ENCODE measurements at regions not wholly inside any gene's neighbourhood (a gene's known extent, or its start where the extent isn't known, plus 50 kb on each side); places are given as distances from the start of the nearest gene placed in this dataset.
A peak's percentile ranks its signal among the peaks of the same experiment; 100 is the strongest.

- no peak for DNase-seq (ENCODE audit: low spot score)
Observed at GRCh38 chr11:130614591-130614990, 166.1 kb downstream of the ADAMTS15 start.

DNA sequence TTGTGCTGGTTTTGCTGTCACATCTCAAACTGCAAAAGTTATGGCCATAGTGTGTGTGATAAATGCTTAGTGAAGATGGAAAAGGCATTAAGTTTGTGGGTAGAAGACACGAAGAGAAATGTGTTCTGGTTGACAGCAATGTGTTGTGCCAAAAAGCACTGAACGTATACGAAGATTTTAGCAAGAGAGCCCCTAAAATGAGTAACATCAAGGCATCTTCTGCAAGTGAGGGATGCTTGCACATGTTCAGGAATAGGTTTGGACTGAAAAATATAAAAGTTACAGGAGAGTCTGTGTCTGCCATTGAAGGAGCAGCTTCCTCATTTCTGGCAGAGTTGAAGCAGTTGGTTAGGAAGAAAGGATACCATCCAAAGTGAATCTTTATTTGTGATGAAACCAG lies 167.1 kb downstream of the ADAMTS15 start:
- DNase-seq (ENCODE audit: low spot score): no peak

- DNase-seq (ENCODE audit: low spot score): no peak
Observed at GRCh38 chr11:130616573-130616972, 168.1 kb downstream of the ADAMTS15 start.

GRCh38 chr11:130617001-130617400 lies 168.6 kb downstream of the ADAMTS15 start:
- DNase-seq (ENCODE audit: low spot score): no peak

DNA sequence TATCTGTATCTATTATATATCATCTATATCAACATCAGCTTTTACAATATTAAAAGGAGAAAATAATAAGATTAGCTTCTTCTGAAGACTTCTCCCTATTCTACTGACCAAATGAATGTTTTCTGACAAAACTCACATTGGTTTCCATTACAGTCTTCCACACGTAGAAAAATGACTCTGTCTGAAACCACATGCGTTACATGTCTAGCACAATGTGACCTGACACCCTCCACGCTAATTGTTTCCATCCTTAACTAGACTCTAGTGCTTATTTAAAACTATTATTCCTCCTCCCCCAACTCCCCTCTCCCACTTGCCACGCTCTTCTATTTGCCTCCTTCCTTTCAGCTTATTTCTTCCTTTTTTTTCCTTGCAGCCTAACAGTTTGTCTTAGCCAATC lies 172.1 kb downstream of the ADAMTS15 start:
- DNase-seq (ENCODE audit: low spot score): no peak

DNA sequence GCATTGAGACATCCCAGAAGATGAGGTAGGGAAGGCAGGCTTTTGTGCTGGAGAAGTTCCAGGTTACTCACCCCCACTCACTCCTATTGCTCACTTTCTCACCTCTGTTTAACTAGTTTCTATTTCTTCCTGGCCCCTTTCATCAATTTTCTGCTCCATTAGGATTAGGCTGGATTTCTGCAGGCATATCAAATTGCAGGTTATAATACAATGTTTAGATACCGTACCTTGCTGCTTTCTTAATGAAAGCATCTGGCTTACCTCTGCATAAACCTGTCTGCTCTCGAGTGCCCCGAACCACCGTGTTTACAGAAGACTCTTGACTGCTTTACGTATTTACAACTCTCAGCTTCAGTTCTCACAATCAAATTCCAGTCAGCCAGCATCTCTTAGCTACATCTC lies 173.7 kb downstream of the ADAMTS15 start:
- DNase-seq (ENCODE audit: low spot score): no peak

DNA sequence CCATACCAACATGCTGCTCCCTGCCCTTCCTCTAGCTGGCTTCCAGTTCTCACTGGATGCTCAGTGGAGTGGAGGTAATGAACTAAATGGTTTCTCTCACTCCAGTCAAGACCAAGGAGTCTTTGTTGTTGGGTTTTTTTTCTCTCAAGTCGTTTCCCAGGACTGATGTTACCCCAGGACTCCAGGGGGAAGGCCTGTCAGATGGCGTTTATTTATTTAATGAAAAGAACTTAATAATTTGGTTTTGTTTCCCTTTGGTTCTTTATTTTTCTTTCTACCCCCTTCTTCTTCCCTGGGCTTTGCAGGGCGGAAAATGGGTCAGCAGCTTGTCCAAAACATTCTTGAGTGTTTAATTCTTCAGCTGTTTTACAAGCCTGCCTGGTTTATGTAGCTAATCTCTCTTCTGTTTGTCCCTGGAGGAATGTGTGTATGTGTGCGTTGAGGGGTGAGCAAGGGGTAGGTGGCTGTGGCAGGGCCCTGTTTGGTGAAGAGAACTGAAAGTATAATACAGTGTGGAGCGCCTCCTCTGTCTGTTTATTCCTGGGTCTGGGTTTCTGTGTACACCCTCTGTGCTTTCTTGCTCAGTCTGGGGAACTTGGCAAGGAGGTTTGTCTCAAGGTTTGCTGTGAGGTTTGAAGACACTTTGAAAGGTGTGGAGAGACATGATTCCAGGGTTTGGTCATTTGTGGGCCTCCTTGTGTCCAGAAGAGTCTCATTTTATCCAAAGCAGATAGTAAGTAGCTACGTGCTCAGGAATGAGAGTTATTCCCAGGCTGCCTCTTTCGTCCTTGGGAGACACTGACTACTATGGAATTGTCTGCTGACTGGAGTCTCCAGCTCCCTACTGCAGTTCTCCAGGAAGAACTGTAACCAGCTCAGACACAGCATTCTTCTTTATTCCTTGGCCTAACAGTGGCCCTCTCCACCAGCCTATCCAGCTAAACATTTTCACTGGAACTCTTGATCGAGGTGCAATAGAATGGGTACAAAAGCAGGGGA lies 175.5 kb downstream of the ADAMTS15 start:
- DNase-seq (ENCODE audit: low spot score): no peak

DNA sequence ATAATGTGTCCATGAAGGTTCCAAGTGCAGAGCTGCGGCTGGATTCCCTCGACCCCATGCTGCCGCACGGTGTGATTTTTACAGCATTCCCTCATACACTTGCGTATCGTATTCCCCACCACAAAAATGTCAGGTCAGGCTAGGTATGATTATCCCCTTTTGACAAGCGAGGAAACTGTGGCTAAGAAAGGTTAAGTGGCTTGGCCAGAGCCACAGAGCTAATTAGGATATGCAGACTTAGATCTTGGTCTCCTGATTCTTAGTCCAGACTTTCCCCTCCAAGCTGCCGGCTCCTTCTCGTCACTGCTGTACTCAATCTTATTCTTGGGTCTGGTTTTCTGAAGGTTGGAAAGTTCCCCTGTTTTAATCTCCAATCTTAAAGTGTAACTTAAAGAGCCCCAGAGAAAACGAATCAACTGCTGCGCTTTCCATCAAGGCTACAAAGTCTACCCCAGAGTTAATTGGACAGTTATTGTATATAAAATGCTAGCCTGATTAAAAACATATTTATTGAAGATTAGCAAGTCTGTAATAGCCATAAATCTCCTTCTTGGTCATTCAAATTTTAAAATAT lies 176.6 kb downstream of the ADAMTS15 start:
- DNase-seq (ENCODE audit: low spot score): no peak

GRCh38 chr11:130625578-130626306 lies 177.3 kb downstream of the ADAMTS15 start:
- DNase-seq (ENCODE audit: low spot score): peak; percentile 82

- peak; percentile 6 for DNase-seq (ENCODE audit: low spot score)
Observed at GRCh38 chr11:130629039-130629438, 180.6 kb downstream of the ADAMTS15 start.

DNA sequence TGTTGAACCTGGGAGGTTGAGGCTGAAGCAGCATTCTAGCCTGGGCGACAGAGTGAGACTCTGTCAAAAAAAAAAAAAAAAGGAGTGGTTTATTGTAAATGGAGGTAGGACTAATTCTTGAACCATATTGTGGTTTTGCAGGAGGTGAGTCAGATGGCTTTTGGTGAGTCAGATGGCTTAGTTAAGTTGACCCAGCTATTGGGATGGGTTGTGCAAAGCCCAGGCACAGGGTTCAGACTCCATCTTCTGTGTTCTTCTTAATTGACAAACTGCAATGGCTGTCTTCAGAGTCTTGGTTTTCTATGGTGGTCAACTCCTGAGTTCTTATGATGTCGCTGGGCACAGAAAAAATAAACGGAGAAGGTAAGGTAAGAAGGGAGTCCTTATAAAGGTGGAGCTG lies 182.7 kb downstream of the ADAMTS15 start:
- no peak for DNase-seq (ENCODE audit: low spot score)

GRCh38 chr11:130633466-130633865 lies 185.0 kb downstream of the ADAMTS15 start:
- DNase-seq (ENCODE audit: low spot score): no peak

- no peak for DNase-seq (ENCODE audit: low spot score)
Observed at GRCh38 chr11:130634186-130634585, 185.7 kb downstream of the ADAMTS15 start.

GRCh38 chr11:130634961-130635473 lies 186.6 kb downstream of the ADAMTS15 start:
- DNase-seq (ENCODE audit: low spot score): peak; percentile 82

DNA sequence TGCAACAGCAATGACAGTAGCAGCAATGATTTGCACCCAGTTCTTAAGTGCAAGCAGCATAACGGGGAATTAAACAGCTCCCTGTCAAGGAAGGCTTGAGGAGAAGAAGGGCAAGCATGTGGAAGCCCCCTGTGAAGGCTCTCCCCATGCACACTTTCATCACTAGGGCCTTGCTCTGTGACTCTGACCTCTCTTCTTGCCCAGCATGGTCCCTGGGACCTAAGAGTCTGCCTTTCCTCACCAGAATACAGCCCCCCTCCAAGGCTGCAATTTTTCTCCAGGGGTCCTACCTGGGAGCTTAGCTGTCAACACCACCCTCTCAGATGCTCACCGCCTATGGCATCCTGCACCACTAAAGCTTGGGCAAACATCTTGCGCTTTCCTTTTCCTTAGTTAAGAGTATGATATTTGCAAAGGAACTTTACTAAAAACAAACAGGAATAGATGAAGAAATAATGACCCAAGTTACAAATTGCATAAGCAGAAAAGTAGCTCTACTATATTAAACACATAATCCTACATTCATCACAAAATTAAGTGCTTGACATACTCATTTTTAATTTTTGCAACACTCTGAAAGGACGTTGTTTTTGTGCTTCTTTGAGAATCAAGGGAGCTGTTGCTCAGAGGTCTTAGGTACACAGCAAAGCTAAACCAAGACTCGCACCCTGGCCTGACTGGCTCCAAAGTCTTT lies 187.6 kb downstream of the ADAMTS15 start:
- DNase-seq (ENCODE audit: low spot score): no peak

GRCh38 chr11:130636722-130637464 lies 188.4 kb downstream of the ADAMTS15 start:
- no peak for DNase-seq (ENCODE audit: low spot score)

- DNase-seq (ENCODE audit: low spot score): no peak
Observed at GRCh38 chr11:130637566-130637965, 189.1 kb downstream of the ADAMTS15 start.

- no peak for DNase-seq (ENCODE audit: low spot score)
Observed at GRCh38 chr11:130638033-130638432, 189.6 kb downstream of the ADAMTS15 start.

DNA sequence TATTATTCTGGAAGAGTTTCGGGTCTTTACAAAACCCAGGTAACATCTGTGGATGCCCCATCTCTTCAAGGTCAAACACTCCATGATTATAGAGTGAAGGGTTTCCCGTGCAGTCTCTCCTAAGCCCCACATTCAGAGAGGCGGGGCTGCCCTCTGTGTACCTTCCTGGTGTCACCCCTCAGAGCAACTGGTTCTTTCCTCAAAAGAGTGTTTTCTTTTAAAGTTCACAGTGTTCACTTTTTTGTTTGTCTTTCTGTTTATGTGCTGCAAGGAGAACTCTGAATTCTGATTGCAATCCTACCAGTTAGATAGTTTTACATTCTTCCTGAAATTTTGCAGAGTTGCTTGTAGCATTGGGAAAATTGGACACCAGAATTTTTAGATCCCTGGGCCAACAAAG lies 190.2 kb downstream of the ADAMTS15 start:
- no peak for DNase-seq (ENCODE audit: low spot score)

DNA sequence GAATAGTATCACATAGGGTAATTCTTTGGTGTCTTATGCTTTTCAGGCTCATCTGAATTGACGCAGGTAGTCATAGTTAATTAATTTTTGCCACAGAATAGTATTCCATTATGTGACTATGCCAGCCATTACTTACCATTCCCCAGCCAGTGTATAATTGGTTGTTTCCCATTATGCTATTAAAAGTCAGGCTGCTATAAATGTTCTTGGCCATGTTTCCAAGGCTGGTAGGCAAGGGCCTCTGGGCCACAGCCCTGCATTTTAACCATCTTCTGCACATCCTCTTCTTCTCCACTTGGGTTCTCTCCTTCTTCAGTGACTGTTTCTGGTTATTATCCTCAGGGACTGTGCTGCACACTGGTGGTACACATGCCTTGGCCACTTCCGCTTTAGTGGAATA lies 190.9 kb downstream of the ADAMTS15 start:
- DNase-seq (ENCODE audit: low spot score): no peak

- no peak for DNase-seq (ENCODE audit: low spot score)
Observed at GRCh38 chr11:130640526-130640925, 192.1 kb downstream of the ADAMTS15 start.

Measured in cerebellar cortex (tissue), 1 donor.